Iris pigment epithelial cell (primary cell): ENCODE measurements at regions not wholly inside any gene's neighbourhood (a gene's known extent, or its start where the extent isn't known, plus 50 kb on each side); places are given as distances from the start of the nearest gene placed in this dataset.
A peak's percentile ranks its signal among the peaks of the same experiment; 100 is the strongest.
"Not testable (repeated sequence)": the region's sequence is repeated elsewhere in the genome, so short reads cannot be mapped to it uniquely, and the experiment has no call there.

Source experiments
- DNase-seq: peaks from one replicate; pipeline ENCODE4 v3.0.0-alpha.2; 2011; ENCODE audit warnings: low read depth

- no peak for DNase-seq
Observed at GRCh38 chr7:146057958-146058357, 58.6 kb upstream of the CNTNAP2 start.

DNA sequence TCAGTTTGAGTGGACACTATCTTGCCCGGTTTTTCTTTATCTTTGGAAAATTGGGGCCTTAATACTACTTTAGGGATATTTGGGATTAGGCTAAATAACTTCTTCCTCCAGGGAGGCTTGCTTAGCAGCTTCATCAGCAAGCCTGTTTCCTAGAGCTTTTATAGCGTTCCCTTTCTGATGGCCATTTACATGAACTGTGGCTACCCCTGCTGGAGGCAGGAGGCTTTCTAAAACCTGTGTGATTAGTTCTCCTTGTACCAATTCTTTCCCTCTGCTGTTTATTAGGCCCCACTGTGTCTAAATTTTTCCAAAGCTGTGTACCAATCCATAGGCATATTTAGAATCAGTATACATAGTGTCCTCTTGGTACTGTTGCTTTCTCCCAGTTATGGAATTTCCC is 61.7 kb upstream of the CNTNAP2 start:
- DNase-seq: no peak

- DNase-seq: no peak
Observed at GRCh38 chr7:146053492-146053891, 63.1 kb upstream of the CNTNAP2 start.

DNA sequence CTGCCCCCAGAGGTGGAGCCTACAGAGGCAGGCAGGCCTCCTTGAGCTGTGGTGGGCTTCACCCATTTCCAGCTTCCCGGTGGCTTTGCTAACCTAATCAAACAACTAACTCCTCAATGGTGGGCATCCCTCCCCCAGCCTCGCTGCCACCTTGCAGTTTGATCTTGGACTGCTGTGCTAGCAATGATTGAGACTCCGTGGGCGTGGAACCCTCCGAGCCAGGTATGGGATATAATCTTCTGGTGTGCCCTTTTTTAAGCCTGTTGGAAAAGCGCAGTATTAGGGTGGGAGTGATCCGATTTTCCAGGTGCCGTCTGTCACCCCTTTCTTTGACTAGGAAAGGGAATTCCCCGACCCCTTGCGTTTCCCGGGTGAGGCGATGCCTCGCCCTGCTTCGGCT is 73.3 kb upstream of the CNTNAP2 start:
- not testable (repeated sequence) for DNase-seq

DNA sequence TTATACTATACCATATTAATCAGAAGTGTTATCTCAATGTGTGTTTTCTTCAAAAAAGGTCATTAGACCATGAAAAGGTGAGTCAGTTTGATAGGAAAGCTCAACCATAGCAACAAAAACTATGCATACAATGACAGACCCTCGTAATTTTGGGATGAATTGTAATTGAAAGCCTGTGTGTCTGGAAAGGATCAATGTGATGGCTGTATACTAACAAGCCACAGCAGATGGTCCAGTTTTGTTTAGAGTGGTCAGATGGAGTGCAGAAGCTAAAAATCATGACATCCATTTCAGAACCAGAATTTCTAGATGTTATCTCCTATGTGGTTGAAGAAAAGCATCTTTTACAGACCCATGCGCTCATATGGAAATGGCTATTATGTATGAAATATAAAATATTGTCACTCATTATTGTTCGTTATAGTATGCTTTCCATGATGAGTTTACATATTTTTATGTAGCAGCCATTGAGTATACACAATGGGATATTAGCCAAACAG is 88.3 kb upstream of the CNTNAP2 start:
- no peak for DNase-seq

DNA sequence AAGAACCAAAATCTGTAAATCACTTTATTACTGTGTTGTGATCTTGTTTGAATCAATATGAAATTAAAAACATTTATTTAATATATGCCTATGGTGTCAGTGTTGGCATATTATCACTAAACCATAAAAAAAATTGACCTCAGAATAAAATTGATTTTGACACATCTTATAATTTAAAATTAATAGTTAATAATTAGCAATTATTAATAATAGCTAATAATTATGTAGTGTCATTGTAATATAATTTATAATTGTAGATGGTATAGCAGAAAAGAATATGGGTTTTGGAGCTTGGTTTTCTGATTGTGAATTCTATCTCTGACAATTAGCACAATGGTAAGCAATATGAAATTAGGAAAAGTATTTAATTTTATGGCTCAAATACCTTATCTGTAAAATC is 89.4 kb upstream of the CNTNAP2 start:
- no peak for DNase-seq

GRCh38 chr7:146022776-146023175 is 93.8 kb upstream of the CNTNAP2 start:
- no peak for DNase-seq

- not testable (repeated sequence) for DNase-seq
Observed at GRCh38 chr7:146019041-146020004, 97.3 kb upstream of the CNTNAP2 start.

DNA sequence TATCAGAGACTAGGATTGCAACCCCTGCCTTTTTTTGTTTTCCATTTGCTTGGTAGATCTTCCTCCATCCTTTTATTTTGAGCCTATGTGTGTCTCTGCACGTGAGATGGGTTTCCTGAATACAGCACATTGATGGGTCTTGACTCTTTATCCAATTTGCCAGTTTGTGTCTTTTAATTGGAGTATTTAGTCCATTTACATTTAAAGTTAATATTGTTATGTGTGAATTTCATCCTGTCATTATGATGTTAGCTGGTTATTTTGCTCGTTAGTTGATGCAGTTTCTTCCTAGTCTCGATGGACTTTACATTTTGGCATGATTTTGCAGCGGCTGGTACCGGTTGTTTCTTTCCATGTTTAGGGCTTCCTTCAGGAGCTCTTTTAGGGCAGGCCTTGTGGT is 99.2 kb upstream of the CNTNAP2 start:
- not testable (repeated sequence) for DNase-seq

- DNase-seq: not testable (repeated sequence)
Observed at GRCh38 chr7:146014154-146014553, 102.4 kb upstream of the CNTNAP2 start.

DNA sequence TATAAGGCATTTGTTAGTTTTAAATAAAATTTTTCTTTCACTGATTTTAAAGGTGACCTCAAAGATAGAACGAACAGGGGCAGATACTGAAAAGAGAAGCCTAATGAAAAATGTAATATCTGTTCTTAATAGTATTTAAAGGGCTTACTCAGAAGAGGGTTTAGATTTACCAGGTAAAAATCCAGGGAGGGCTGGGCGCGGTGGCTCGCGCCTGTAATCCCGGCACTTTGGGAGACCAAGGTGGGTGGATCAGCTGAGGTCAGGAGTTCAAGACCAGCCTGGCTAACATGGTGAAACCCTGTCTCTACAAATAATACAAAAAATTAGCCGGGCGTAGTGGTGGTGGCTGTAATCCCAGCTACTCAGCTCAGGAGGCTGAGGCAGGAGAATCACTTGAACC is 108.3 kb upstream of the CNTNAP2 start:
- DNase-seq: no peak

DNA sequence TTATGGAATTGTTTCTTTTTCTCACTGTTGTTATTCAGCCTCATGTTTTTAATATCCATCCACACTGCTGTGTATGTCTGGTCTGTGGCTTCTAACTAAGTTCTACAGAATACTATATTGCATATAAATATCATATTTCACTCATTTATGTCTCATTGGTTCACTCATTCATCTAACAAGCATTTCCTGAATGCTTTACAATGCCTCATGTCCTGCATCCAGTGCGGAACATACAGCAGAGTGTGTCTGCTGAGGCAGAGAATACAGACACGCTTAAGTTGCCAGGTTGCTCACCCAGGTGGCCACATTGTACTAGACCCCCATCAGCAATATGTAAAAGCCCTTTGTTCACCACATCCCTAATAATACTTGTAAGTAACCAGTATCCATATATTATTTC is 111.8 kb upstream of the CNTNAP2 start:
- DNase-seq: peak; percentile 4

GRCh38 chr7:146002431-146003078 is 114.0 kb upstream of the CNTNAP2 start:
- no peak for DNase-seq

DNA sequence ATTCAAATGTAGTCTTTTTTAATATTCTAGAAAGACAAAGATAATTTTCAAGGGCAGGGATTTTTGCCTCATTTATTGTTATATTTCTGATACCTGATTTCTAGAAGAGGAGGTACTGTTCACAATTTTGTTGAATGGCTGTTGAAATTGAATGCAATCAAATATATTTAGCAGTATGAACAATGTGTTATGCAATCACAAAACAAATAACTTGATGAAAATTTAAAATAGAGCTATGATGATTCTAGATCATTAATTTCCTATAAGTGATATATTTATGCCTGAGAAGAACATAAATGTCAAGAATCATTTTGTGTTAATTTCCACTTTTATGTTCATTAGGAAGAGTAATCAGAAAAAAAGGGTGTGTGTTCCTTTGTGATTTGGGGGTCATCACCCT is 114.6 kb upstream of the CNTNAP2 start:
- DNase-seq: no peak

- DNase-seq: no peak
Observed at GRCh38 chr7:146000882-146001281, 115.7 kb upstream of the CNTNAP2 start.

GRCh38 chr7:145989469-145989868 is 127.1 kb upstream of the CNTNAP2 start:
- no peak for DNase-seq

DNA sequence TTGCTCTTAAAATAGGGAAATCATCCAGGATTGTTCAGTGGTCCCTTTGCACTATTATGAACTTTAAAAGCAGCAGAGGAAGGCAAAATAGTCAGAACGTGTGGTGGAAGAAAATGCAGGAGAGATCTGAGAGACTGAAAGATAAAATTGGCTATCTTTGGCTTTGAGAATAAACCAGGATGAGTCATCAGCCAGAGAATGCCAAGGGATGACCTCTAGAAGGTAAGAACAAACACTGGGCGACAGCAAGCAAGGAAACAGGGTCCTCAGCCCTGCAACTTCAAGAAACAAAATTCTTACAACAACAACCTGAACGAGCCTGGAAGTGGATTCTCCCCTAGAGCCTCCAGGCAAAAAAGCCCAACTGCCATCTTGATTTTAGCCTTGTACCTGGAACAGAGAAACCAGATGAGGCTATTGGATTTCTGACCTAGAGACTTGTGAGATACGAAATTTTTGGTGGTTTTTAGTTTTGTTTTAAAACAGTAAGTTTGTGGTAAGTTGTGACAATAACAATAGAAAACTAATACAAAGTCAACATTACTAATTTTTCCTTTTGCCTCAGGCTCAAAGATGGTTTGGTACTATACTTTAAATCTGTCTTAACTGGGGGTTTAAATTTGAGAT is 130.2 kb upstream of the CNTNAP2 start:
- no peak for DNase-seq

DNA sequence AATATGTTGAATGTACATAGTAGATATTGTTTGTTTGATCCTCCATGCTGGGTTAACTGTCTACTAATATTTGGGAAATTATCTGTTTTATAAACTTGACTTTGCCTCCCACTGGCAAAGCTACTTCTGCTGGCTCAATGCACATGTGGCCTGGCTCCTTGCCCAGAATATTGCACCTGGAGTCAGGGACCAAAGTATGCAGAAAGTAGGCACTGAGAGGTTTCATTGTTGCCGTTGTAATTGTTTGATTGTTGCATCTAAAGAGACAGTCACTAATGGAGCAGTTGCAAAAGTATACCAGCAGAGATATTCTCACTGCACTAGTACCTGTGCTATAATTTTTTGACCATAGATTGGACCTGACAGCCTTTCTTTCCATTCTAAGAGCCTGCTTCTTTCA is 137.8 kb upstream of the CNTNAP2 start:
- DNase-seq: no peak

DNA sequence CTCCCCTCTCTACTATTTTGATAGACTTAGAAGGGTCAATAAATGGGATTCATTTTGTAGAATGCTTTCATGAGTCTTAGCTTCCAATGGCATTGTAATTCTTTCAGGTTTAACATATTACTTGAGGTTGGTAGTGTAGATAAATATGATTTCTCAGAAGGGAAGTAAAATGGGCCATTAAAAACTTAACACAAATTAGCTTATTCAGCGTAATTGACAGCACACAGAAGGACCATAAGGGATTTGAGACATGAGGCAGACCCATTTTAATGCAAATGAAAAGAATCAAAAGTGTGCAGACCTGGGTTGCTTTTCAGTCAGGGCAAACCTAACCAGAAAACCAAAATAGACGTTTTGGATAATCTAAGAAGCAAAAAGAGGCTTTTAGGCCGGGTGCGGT is 156.6 kb upstream of the CNTNAP2 start:
- DNase-seq: no peak

- DNase-seq: peak; percentile 2
Observed at GRCh38 chr7:145957160-145957890, 159.3 kb upstream of the CNTNAP2 start.

GRCh38 chr7:145951566-145951965 is 165.0 kb upstream of the CNTNAP2 start:
- DNase-seq: no peak

DNA sequence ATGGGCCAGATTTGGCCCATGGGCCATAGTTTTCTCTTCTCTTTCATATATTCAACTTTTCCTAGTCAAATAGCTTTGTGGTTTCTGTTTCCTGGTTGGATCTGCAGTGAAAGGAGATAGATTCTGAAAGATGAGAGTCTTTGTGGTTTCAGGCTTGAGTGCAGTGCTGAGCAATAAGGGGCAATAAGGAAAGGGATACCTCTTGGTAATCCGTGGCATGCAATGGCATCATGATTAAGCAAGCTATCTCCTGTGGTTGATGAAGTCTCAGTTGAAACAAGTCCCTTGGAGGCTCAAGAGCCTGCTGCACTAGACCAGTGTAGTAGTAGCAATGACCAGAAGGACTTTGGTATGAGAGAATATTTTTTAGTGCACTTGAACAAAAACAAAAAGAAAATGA is 187.7 kb upstream of the CNTNAP2 start:
- DNase-seq: peak; percentile 0
